Fibroblast of pulmonary artery (primary cell): ENCODE measurements at regions not wholly inside any gene's neighbourhood (a gene's known extent, or its start where the extent isn't known, plus 50 kb on each side); places are given as distances from the start of the nearest gene placed in this dataset.
A peak's percentile ranks its signal among the peaks of the same experiment; 100 is the strongest.

ENCODE experiments used
- DNase-seq: peaks from one replicate; pipeline ENCODE4 v3.0.0-alpha.2; 2010; ENCODE audit warnings: low read depth
- H3K4me3 ChIP-seq: replicated peaks from 2 replicates; pipeline ENCODE4 v1.5.1; 2011; ENCODE audit warnings: low read depth, mild to moderate bottlenecking, control low read depth, low read length, moderate library complexity
- CTCF ChIP-seq: IDR thresholded peaks from 2 replicates; pipeline ENCODE4 v1.5.1; 2011; ENCODE audit warnings: mild to moderate bottlenecking, control low read depth, low read length, inconsistent platforms; ENCODE audit errors: missing control alignments

GRCh38 chr4:34572026-34572425 is 1672.3 kb downstream of the ARAP2 start:
- TF ChIP-seq CTCF: no peak
- no peak overlapping the region for H3K4me3 ChIP-seq
- DNase-seq: no peak

GRCh38 chr4:34615315-34615714 is 1629.0 kb downstream of the ARAP2 start:
- DNase-seq: no peak
- TF ChIP-seq CTCF: no peak

GRCh38 chr4:34619531-34620162 is 1624.7 kb downstream of the ARAP2 start:
- no peak for TF ChIP-seq CTCF
- DNase-seq: peak; percentile 17
- H3K4me3 ChIP-seq: no peak overlapping the region

More at GRCh38 chr4:34615315-34615714, 1629.0 kb downstream of the ARAP2 start:
- H3K4me3 ChIP-seq: no peak overlapping the region

GRCh38 chr4:34628471-34628870 is 1615.8 kb downstream of the ARAP2 start:
- H3K4me3 ChIP-seq: no peak overlapping the region
- TF ChIP-seq CTCF: no peak
- DNase-seq: no peak

- H3K4me3 ChIP-seq: no peak overlapping the region
- DNase-seq: no peak
- TF ChIP-seq CTCF: no peak
Observed at GRCh38 chr4:34629451-34629850, 1614.9 kb downstream of the ARAP2 start.

GRCh38 chr4:34633241-34633640 is 1611.1 kb downstream of the ARAP2 start:
- peak; percentile 81 for DNase-seq

More at GRCh38 chr4:34633241-34633640, 1611.1 kb downstream of the ARAP2 start:
- no peak overlapping the region for H3K4me3 ChIP-seq
- no peak for TF ChIP-seq CTCF
